H4 (cell line): ENCODE measurements at regions not wholly inside any gene's neighbourhood (a gene's known extent, or its start where the extent isn't known, plus 50 kb on each side); places are given as distances from the start of the nearest gene placed in this dataset.

Experiments used
- DNase-seq: peaks from one replicate; pipeline ENCODE4 v3.0.0-alpha.2; 2015; ENCODE audit warnings: low spot score

DNA sequence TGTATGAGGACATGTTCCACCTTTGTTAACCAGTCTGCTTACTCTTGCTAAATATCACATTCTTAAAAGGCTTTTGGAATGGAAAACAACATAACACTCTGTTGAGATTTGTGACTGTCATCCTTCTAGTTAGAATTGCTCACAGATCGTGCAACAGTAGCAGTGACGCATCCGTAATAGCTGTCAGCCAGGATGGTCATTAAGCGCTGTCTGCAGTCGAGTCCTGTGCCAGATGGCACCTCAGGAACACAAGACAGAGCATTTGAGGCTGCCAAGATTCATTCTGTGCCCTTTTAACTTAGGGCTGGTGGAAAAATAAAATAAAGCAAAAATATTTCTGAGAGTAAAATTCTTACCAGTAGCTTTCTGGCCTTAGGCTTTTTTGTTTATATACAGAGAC lies 348.6 kb downstream of the ANKRD7 start:
- DNase-seq, result peak; percentile 16

DNA sequence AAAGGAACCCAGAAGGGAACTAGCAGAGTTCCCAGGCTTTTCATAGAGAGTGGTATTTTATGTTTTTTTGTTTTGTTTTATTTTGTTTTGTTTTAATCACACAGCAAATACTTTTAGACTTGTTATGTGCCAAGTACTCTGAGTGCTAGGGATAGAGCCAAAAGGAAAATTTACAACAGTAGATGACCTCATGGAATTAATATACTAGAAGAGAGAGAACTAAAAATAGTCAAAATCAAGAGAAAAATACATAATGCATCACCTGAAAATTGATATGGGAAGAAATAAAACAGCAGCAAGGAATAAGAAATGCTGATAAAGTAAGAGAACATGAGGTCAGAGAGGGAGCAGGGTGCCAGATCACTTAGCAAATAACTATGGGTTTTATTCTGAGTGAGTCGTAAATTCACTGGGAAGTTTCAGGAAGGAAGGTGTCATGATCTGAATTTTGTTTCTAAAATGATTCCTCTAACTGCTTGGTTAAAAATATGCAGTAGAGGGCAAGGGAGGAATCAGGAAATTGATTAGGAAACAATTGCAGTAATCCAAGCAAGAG lies 351.0 kb downstream of the ANKRD7 start:
- no peak for DNase-seq

DNA sequence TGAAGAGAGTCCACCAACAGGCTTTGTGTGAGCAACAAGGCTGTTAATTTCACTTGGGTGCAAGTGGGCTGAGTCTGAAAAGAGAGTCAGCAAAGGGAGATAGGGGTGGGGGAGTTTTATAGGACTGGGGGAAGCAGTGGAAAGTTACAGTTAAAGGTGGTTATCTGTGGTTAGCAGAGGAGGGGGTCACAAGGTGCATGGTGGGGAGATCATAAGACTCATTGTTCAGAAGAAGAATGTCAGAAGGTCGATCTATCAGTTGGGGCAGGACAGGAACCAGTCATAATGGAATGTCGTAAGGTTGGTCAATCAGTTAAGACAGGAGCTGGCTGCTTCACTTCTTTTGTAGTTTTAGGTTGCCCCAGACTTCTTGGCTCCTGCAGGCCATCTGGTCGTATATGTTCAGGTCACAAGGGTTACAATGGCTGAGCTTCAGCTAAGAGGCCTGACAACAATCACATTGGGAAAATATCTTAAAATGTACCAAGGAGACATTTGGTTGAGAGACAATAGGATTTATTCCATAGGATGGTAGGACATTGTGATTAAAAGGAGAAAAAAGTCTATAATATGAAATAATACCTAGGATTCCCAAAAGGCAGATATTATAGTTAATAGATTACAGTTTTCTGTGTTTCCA lies 356.4 kb downstream of the ANKRD7 start:
- DNase-seq, result no peak

DNA sequence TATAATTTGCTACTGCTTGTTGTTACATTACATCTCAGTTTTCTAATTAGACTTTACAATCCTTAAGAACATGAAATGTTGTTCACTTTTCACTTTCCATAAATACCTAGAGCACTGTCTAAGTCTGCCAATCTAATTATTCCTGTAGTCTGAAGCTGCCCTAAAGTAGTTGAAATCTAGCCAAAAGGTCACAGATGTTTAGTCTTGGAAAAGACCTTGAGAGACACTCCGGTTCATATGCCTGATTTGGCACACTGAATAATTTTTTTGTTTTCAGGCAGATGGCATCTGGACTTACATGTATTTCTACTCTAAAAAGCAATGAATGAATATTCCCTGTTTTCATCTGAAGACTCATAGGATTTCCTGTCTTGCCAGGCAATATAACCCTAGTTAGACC lies 359.1 kb downstream of the ANKRD7 start:
- no peak for DNase-seq

DNA sequence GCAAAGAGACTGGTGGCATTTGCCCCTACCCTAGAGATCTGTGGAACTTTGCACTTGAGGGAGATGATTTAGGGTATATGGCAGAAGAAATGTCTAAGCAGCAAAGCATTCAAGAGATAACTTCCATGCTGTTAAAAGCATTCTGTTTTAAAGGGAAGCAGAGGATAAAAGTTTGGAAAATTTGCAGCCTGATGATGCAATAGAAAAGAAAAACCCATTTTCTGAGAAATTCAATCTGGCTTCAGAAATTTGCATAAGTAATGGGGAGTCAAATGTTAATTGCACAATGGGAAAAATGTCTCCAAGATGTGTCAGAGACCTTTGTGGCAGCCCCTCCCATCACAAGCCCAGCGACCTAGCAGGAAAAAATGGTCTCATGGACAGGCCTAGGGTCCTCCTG lies 361.7 kb downstream of the ANKRD7 start:
- DNase-seq, result no peak

DNA sequence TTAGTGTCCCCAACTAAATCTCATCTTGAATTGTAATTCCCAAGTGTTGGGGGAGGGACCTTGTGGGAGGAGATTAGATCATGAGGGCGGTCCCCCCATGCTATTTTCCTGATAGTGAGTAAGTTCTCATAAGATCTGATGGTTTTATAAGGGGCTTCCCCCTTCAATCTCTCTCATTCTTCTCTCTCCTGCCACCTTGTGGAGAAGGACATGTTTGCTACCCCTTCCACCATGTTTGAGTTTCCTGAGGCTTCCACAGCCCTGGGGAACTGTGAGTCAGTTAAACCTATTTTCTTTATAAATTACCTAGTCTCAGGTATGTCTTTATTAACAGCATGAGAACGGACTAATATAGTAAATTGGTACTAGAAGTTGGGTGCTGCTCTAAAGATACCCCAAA lies 365.6 kb downstream of the ANKRD7 start:
- DNase-seq, result peak; percentile 14

DNA sequence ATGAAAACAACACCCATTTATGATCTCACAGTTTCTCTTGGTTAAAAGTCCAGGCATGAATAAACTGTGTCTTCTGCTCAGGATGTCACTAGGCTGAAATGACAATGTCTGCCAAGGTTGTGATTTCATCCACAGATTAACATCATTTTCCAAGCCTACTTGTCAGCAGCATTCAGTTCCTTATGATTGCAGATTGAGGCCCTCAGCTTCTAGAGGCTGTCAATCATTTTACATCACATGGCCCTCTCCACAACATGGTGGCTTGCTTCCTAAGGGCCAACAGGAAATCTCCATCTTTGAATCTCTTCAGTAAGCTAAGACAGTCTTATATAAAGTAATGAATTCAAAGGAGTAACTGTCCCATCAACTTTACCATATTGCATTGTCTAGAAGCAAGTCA lies 377.6 kb downstream of the ANKRD7 start:
- DNase-seq, result no peak

DNA sequence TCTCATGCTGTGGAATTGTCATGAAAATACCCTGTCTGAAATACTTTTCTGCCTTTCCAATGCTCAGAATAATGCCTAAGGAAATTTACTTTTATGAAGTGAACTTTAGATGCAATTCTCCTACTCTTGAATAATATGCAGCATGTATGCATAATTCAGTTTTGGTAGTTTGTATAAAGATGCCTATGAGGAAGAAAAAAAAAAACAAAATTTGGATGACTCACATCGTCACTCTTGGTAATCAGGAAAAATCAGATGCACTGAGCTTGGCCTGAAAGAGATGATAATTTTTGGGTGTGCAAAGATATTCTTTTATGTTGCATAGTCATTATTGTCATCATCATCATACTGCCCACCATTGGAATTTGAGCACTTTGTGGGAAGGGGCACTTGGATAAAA lies 382.1 kb downstream of the ANKRD7 start:
- no peak for DNase-seq

DNA sequence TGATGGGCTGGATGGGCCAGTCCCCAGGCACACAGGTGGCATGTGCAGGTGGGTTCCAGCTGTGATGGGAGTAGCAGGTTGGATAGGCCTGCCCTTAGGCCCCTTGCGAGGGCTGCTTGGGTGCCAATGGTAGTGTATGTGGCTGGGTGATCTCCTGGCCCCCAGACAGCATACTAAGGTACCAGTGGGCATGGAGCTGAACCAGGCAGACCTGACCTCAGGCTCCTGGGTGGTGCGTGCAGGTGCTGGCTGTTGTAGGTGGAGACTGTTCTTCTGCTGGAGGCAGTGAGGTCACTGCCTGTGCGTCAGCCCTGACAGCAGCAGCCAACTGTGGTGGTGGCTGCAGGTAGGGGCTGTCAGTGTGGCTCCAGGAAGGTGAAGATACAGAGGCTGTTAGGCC lies 384.7 kb downstream of the ANKRD7 start:
- DNase-seq, result no peak

DNA sequence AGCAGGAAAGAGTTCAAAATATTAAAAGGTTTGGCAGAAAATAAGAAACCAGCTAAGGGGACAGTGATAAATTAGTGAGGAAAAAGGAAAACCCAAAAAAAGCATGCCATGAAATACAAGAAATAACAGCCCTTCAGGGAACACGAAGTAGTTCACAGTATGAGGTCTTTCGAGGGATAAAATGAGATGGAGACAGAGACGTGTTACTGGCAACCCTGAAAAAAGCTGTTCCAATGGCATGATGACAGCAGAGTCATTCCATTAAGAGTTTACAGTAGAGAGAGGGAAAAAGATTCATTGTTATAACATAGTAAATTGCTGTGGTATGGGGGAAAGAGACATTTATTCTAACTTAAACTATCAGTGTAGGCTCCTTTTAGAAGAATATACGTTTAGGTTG lies 391.2 kb downstream of the ANKRD7 start:
- no peak for DNase-seq

DNA sequence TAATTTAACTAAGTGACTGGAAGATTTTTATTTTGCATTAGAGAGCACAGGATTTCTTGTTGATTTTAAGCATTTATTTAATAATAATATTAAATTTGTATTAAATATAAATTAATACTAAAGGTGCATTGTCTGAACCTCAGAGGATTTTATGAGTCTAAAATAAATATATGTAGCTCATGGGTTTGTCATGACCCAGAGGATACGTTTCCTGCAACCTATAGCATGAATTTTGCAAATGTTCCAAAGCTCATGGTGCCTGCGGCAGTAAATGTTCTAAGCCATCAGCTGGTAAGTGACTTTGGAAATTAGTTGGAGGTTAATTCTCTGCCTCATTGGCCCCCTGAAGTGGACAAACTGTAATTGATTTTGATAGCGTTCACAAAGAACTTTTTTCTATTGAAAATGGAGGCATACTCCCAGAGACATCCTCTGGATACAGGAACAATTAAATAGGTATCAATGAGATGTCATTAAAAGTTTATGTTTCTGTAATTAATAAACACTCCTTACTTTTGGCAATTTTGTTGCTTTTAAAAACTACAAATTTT lies 397.4 kb downstream of the ANKRD7 start:
- no peak for DNase-seq

DNA sequence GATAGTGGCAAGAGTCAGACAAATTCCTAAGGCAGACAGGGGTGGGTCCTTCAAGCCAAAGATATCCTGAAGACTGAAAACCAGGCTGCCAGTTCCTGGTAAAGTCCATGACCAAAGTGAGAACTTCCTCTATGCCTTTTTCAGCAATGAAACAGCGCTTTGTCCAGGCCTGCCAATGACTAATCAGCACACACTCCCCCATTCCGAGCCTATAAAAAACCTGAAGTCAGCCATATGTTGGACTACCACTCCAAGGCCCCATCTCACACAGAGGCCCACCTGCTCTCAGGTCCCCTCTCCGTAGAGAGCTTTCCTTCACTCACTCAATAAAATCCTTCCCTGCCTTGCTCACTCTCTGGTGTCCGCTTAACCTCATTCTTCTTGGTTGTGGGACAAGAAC lies 402.2 kb downstream of the ANKRD7 start:
- no peak for DNase-seq

DNA sequence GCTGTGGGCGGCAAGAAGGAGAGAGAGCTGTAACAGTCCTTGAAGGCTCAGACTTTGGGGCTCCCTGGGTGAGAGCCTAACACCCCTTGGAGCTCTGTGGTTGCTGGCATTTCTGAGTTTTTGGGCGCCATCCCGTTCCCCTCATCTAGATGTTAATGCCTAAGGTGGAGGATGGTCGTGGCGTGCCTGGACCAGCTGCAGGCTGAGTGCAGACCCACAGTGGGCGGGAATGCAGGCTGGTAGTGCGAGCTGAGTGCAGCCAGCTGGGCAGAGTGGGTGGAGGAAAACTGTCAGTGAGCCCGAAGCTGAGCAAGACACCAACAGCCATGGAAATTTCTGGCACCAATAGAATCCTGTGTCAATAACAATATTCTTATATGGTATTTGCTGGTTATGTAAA lies 403.0 kb downstream of the ANKRD7 start:
- no peak for DNase-seq

DNA sequence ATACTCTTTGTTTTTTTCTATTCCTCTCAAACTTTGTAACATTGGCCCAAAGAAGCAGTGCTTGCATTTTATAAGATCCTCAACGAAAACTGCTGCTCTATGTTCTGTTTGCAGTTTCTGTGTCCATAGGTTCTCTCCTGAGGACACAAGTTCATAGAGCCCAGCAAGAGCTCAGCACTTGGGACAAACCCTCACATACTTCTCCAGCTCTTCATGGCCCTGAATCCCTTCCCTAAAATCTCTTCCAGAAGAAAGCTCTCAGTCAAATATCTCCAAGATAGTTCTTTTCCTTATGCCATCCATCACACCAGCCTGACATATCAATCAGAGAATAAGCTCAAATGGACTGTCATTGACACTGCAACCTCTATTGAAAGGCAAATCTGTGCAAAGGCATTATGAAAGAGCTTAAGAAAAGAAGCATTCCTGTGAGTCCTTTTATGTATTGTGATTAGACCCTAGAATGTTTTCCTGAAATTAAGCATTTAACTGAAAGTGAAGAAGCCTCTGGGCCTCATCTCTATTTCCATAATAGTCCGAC lies 405.5 kb downstream of the ANKRD7 start:
- DNase-seq, result no peak

DNA sequence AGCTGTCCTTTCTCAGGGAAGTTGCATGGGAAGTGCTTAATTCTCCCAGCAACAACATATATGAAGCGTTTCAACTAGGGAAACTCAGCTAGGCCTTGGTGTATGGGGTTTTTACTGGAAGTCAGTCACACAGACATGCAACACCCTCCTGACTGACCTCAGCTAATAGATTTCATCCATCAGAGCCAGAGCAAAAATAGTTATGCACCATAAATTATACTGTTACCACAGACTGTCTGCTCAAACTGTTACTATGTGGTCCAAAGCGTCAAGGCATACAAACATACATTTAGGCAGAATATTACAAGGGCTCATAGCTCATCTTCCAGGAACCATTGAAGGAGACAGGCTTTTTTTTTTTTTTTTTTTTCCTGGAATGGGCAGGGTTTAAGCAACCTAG lies 417.9 kb downstream of the ANKRD7 start:
- DNase-seq, result no peak

DNA sequence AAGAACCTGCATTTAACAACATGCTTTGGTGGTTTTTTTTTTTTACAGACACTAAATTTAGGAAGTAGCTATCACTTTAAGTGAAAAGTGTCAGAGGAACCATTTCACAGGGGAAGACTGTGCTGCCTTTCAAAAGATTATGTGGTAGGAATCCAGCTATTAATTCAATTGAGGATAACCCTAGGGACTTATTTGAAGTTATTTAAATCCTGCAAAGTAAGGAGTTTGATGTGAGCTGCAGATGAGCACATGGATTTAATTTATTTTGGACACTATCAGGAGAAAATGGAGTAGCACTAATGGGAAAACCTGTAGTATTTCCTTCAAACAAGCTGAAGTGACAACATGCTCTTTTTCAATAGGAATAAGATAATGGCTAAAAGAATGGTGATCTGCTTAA lies 419.8 kb downstream of the ANKRD7 start:
- no peak for DNase-seq

DNA sequence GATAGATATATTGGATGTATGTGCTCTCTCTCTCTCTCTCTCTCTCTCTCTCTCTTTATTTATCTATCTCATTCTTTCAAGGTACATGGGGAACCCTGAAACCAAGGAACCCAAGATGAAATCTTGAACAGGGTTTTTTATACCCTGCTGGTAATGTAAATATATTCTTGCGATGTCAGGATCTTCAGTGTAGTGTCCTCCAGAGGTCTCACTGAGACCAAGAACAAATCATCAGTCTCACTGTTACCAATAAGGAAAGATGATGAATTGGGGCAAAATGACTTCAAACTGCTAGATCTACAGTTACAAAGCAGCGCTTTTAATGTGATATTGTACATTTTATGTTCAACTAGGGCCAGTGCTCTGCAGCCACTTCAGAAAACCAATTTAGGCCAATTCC lies 423.5 kb downstream of the ANKRD7 start:
- DNase-seq, result no peak

DNA sequence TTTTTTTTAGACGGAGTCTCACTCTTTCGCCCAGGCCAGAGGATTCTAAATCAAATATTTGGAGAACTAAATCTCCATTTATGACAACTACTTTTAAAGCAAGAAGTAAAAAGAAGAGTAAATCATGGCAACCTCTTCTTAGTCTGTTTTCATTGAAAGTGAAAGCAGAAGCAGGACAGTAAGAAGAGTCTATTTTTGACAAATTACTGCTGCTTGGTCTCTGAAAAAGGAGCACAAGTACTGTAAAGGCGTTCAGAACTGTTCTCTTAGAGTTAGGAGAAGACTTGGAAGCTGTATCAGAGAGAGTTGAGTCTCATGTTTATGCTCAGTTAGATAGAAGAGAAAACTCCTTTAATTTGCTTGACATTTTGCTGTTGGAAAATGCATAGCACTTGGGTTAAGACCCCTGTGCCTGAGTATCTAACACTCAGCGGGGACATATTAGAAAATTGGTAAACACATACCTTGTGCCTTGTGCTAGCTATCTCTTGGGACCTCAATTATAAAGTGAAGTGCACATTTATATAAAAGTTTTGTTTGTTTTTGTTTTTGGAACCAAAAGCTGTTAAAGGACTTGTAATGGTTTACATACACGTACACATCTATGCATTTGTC lies 433.0 kb downstream of the ANKRD7 start:
- DNase-seq, result no peak

DNA sequence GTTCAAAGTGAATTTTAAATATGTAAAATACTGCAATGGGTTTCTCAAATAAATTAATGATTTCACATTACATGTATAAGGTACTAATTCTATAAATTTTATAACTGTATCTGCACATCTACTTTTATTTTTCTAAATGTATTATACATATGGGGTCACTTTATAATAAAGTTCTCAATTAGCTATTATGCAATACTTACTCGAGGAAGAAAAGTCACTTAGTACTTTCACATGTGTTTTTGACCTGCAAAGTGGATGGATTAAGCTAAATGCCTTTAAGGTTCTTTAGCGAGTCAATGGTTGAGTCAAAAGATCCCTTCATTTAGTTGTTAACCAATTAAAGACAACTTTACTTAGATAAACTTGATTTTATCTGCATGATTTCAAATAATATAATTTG lies 437.8 kb downstream of the ANKRD7 start:
- DNase-seq, result no peak

DNA sequence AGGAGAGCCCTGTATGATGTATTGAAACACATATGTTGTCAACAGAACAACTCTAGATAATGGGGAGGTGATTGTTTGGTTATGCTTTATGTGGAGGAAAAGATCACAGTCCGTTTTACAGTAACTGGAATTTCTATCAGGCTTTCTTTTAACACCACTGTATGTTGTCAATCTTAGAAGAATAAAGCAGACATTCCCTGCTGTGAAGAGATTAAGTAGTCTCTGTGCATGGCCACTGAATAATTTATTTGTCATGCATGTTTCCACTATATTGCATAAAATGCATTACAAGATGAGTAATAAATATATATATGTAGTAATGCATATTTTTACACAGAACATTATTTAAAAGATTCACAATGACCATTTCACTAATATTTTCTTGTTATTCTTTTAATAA lies 440.0 kb downstream of the ANKRD7 start:
- DNase-seq, result no peak

DNA sequence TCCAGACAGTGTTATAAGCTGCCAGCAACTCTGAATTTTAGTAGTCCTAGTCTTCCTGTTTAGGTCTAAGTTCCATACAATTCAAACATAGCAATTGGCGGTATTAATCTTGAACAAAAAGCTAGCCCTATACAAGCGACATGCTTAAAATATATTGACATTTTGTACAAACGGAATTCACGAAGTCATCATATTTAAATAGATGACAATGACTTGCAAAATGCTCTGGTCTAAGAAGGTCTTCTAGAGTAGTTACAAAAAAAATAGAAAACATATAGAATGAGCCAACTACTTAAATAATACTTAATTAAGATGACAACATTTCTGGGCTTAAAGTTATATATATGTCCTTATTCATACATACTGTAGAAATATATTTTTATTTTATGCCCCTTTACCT lies 446.6 kb downstream of the ANKRD7 start:
- DNase-seq, result no peak

DNA sequence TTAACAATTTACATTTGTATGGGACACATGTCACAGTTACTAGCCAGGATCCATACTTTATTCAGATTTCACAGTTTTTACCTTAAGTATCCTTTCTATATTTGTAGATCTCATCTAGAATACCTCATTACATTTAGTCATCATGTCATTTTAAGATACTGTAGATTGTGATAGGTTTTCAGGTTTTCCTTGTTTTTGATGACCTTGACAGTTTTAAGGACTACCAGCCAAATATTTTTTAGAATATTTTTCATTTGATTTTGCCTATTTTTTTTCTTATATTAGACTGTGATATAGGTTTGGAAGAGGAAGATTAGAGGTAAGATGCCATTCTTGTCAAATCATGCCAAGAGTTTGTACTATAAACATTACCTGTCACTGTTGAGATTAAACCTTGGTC lies 460.3 kb downstream of the ANKRD7 start:
- DNase-seq, result no peak

DNA sequence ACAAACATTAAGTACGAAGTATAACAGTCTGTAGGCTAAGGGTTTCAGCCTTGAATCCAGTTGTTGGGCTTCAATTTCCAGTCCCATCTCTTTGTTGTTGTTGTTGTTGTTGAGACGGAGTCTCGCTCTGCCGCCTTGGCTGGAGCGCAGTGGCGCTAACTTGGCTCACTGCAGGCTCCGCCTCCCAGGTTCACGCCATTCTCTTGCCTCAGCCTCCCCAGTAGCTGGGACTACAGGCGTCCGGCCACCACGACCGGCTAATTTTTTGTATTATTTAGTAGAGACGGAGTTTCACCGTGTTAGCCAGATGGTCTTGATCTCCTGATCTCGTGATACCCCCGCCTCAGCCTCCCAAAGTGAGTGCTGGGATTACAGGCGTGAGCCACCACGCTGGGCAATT lies 464.9 kb downstream of the ANKRD7 start:
- DNase-seq, result no peak
